H9 (cell line): ENCODE measurements at regions not wholly inside any gene's neighbourhood (a gene's known extent, or its start where the extent isn't known, plus 50 kb on each side); places are given as distances from the start of the nearest gene placed in this dataset.

Experiments
- DNase-seq: peaks from one replicate; pipeline ENCODE4 v3.0.0-alpha.2; 2017
- H2AFZ ChIP-seq: one replicate; pipeline ENCODE4 v1.6.1; 2013; ENCODE audit warnings: mild to moderate bottlenecking, low read length, control low read depth, moderate library complexity
- H2AK5ac ChIP-seq: 2 replicates; pipeline ENCODE4 v1.6.1; 2013; ENCODE audit warnings: low read length, control low read depth, mixed read lengths; ENCODE audit not compliant: insufficient read length
- H2BK120ac ChIP-seq: one replicate; pipeline ENCODE4 v1.6.1; 2013; ENCODE audit warnings: low read depth, mild to moderate bottlenecking, low read length, control low read depth, inconsistent platforms; ENCODE audit not compliant: poor library complexity, severe bottlenecking
- H2BK12ac ChIP-seq: 2 replicates; pipeline ENCODE4 v1.6.1; 2013; ENCODE audit warnings: low read length, control low read depth, mixed read lengths, low read depth; ENCODE audit not compliant: insufficient read length
- H2BK15ac ChIP-seq: 2 replicates; pipeline ENCODE4 v1.6.1; 2013; ENCODE audit warnings: low read depth, low read length, control low read depth
- H2BK20ac ChIP-seq: one replicate; pipeline ENCODE4 v1.6.1; 2013; ENCODE audit warnings: low read depth, mild to moderate bottlenecking, low read length, control low read depth, inconsistent platforms; ENCODE audit not compliant: poor library complexity, severe bottlenecking
- H2BK5ac ChIP-seq: 2 replicates; pipeline ENCODE4 v1.6.1; 2013; ENCODE audit warnings: low read length, control low read depth, mixed read lengths; ENCODE audit not compliant: insufficient read length
- H3K14ac ChIP-seq: 2 replicates; pipeline ENCODE4 v1.6.1; 2013; ENCODE audit warnings: low read length, control low read depth; ENCODE audit not compliant: insufficient read depth
- H3K18ac ChIP-seq: 2 replicates; pipeline ENCODE4 v1.6.1; 2013; ENCODE audit warnings: low read depth, mild to moderate bottlenecking, mixed read lengths, low read length, control low read depth; ENCODE audit not compliant: insufficient read length
- H3K23ac ChIP-seq: 2 replicates; pipeline ENCODE4 v1.6.1; 2013; ENCODE audit warnings: low read length, control low read depth, mixed read lengths, low read depth; ENCODE audit not compliant: insufficient read length
- H3K23me2 ChIP-seq: 2 replicates; pipeline ENCODE4 v1.6.1; 2013; ENCODE audit warnings: low read depth, mild to moderate bottlenecking, mixed read lengths, low read length, control low read depth; ENCODE audit not compliant: insufficient read length, poor library complexity, severe bottlenecking
- H3K27ac ChIP-seq: 2 replicates; pipeline ENCODE4 v1.5.1; 2013; ENCODE audit warnings: low read length, control low read depth, mixed read lengths, low read depth; ENCODE audit not compliant: insufficient read length
- H3K27me3 ChIP-seq: 2 replicates; pipeline ENCODE4 v1.6.1; 2013; ENCODE audit warnings: low read length, control low read depth, inconsistent platforms; ENCODE audit not compliant: insufficient read depth
- H3K4ac ChIP-seq: 2 replicates; pipeline ENCODE4 v1.6.1; 2013; ENCODE audit warnings: low read depth, mild to moderate bottlenecking, control low read depth, inconsistent platforms, low read length, moderate library complexity
- H3K4me1 ChIP-seq: 2 replicates; pipeline ENCODE4 v1.6.1; 2013; ENCODE audit warnings: low read length, control low read depth, inconsistent platforms; ENCODE audit not compliant: insufficient read depth
- H3K4me2 ChIP-seq: 2 replicates; pipeline ENCODE4 v1.6.1; 2013; ENCODE audit warnings: low read length, control low read depth, mixed read lengths; ENCODE audit not compliant: insufficient read length, insufficient read depth
- H3K56ac ChIP-seq: 2 replicates; pipeline ENCODE4 v1.6.1; 2013; ENCODE audit warnings: low read depth, mild to moderate bottlenecking, mixed read lengths, low read length, control low read depth; ENCODE audit not compliant: insufficient read length
- H3K79me1 ChIP-seq: 2 replicates; pipeline ENCODE4 v1.6.1; 2013; ENCODE audit warnings: low read depth, mild to moderate bottlenecking, moderate library complexity, low read length, control low read depth, inconsistent platforms; ENCODE audit not compliant: insufficient read depth, poor library complexity, severe bottlenecking
- H3K79me2 ChIP-seq: 2 replicates; pipeline ENCODE4 v1.6.1; 2013; ENCODE audit warnings: low read length, control low read depth, inconsistent platforms; ENCODE audit not compliant: insufficient read depth
- H3K9ac ChIP-seq: 2 replicates; pipeline ENCODE4 v1.6.1; 2013; ENCODE audit warnings: low read length, control low read depth, mixed read lengths; ENCODE audit not compliant: insufficient read length; ENCODE audit errors: extremely low read depth
- H3K9me3 ChIP-seq: one replicate; pipeline ENCODE4 v1.6.1; 2013; ENCODE audit warnings: low read depth, low read length, inconsistent platforms; ENCODE audit not compliant: control insufficient read depth
- H3T11ph ChIP-seq: one replicate; pipeline ENCODE4 v1.6.1; 2013; ENCODE audit warnings: mild to moderate bottlenecking, low read length, control low read depth, inconsistent platforms
- H4K20me1 ChIP-seq: one replicate; pipeline ENCODE4 v1.6.1; 2013; ENCODE audit not compliant: control insufficient read depth, insufficient read length, insufficient read depth
- H4K5ac ChIP-seq: 2 replicates; pipeline ENCODE4 v1.6.1; 2013; ENCODE audit warnings: low read depth, mild to moderate bottlenecking, mixed read lengths, low read length, control low read depth; ENCODE audit not compliant: insufficient read length
- H4K8ac ChIP-seq: replicated peaks from 2 replicates; pipeline ENCODE4 v1.6.1; 2013; ENCODE audit warnings: low read length, control low read depth, mixed read lengths, low read depth; ENCODE audit not compliant: insufficient read length
- H4K91ac ChIP-seq: 2 replicates; pipeline ENCODE4 v1.6.1; 2013; ENCODE audit warnings: low read depth, mild to moderate bottlenecking, moderate library complexity, mixed read lengths, low read length, control low read depth; ENCODE audit not compliant: insufficient read length
- H3K27ac Mint-ChIP-seq, 3 experiments: 2 replicates in 2 of 3; 3 replicates in 1 of 3; pipeline ENCODE4 v1.8.0; 2020 to 2021; ENCODE audit warnings: mixed read lengths in 3 of 3, mild to moderate bottlenecking in 1 of 3, moderate library complexity in 1 of 3
- H3K27me3 Mint-ChIP-seq: 2 replicates; pipeline ENCODE4 v1.8.0; 2021; ENCODE audit warnings: low read depth, mild to moderate bottlenecking, moderate library complexity, mixed read lengths
- H3K36me3 Mint-ChIP-seq, 3 experiments: 2 replicates in 2 of 3; 3 replicates in 1 of 3; pipeline ENCODE4 v1.8.0; 2020 to 2021; ENCODE audit warnings: low read depth in 3 of 3, mixed read lengths in 3 of 3; ENCODE audit not compliant: insufficient read depth in 1 of 3
- H3K4me1 Mint-ChIP-seq, 2 experiments: 2 replicates each; pipeline ENCODE4 v1.8.0; 2020; ENCODE audit warnings: mixed read lengths in 2 of 2
- H3K4me3 Mint-ChIP-seq, 2 experiments: 2 replicates in 1 of 2; 3 replicates in 1 of 2; pipeline ENCODE4 v1.8.0; 2020 to 2021; ENCODE audit warnings: mild to moderate bottlenecking in 2 of 2, mixed read lengths in 2 of 2, moderate library complexity in 1 of 2
- H3K9me3 Mint-ChIP-seq, 2 experiments: 2 replicates in 1 of 2; 3 replicates in 1 of 2; pipeline ENCODE4 v1.8.0; 2020; ENCODE audit warnings: mild to moderate bottlenecking in 2 of 2, mixed read lengths in 2 of 2, moderate library complexity in 1 of 2
- WGBS: extraction: QIAGEN DNeasy Blood & Tissue Kit; methylation state at CpG from one replicate; pipeline ENCODE4 v1.1.7; 2013; ENCODE audit warnings: missing lambda C conversion rate, low lambda C conversion rate, mixed read lengths; ENCODE audit not compliant: insufficient read length; ENCODE audit errors: extremely low coverage; 5-methylcytosine and 5-hydroxymethylcytosine counted together
- TF ChIP-seq, protein P1 (sequence below): fragments of 200-600 bp; sonication (generic); conservative IDR thresholded peaks from 3 replicates; pipeline ENCODE4 v1.8.0; 2021; ENCODE audit warnings: antibody characterized with exemption, mild to moderate bottlenecking

DNA sequence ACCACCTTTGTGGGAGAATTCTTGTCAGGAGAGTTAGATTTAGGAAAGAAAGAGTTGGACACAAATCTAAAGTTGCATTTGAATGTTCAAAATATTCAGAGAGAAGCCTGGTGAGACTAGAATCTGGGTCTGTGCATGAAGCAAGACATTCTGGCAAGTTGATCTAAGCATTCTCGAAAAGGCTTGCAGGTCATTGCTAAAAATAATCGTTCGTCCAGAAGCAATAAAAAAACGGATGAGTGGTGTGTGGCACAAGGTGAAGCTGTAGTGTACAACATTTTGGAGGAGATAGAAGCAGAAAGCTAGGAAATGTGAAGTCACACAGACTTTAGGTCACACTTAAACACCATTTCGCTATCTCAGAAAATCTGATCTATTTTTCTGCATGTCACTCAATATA is 114.9 kb upstream of the IFNGR1 start:
- Histone ChIP-seq H3K27me3 (no peaks in the 10 kb centered on the region), H2BK15ac (no peak overlapping the region), H3K79me2 (no peaks in the 10 kb centered on the region), H3K27ac (no peak overlapping the region), H4K91ac (no peak overlapping the region), H4K20me1 (no peaks in the 10 kb centered on the region), H3K23ac (no peak overlapping the region), H3K4me1 (peaks cover 3% of the 10 kb centered on the region; the same call in 1 of the 2 replicates), H3K79me1 (no peaks in the 10 kb centered on the region), H2BK12ac (no peak overlapping the region), H3K4me2 (no peak overlapping the region), H2BK120ac (no peak overlapping the region), H3K56ac (no peak overlapping the region), H3T11ph (no peak overlapping the region), H3K14ac (no peak overlapping the region), H3K18ac (no peak overlapping the region), H3K23me2 (no peaks in the 10 kb centered on the region), H3K4ac (no peak overlapping the region), H2BK5ac (no peak overlapping the region), H2BK20ac (no peak overlapping the region), H2AFZ (no peak overlapping the region), H4K5ac (no peak overlapping the region), H3K9me3 (no peaks in the 10 kb centered on the region), H3K9ac (no peak overlapping the region), H2AK5ac (no peak overlapping the region), H4K8ac (no peak overlapping the region)
- H3K9me3 Mint-ChIP-seq, result no peaks in the 10 kb centered on the region; a peak in 1 of 5 replicates
- H3K27me3 Mint-ChIP-seq, result peaks cover 2% of the 10 kb centered on the region
- WGBS, result no CpG with 5 or more reads among the region's 5 CpGs
- DNase-seq, result no peak
- no peak overlapping the region for H3K27ac Mint-ChIP-seq
- TF ChIP-seq, protein P1, sequence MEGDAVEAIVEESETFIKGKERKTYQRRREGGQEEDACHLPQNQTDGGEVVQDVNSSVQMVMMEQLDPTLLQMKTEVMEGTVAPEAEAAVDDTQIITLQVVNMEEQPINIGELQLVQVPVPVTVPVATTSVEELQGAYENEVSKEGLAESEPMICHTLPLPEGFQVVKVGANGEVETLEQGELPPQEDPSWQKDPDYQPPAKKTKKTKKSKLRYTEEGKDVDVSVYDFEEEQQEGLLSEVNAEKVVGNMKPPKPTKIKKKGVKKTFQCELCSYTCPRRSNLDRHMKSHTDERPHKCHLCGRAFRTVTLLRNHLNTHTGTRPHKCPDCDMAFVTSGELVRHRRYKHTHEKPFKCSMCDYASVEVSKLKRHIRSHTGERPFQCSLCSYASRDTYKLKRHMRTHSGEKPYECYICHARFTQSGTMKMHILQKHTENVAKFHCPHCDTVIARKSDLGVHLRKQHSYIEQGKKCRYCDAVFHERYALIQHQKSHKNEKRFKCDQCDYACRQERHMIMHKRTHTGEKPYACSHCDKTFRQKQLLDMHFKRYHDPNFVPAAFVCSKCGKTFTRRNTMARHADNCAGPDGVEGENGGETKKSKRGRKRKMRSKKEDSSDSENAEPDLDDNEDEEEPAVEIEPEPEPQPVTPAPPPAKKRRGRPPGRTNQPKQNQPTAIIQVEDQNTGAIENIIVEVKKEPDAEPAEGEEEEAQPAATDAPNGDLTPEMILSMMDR, result no peak
- H3K36me3 Mint-ChIP-seq, result no peaks in the 10 kb centered on the region; a peak in 1 of 7 replicates
- peaks cover 0 to 5% of the 10 kb centered on the region in 2 experiments; a peak in 2 of 4 replicates for H3K4me1 Mint-ChIP-seq
- H3K4me3 Mint-ChIP-seq, result no peak overlapping the region
